NCI-H460 (cell line): ENCODE measurements at regions not wholly inside any gene's neighbourhood (a gene's known extent, or its start where the extent isn't known, plus 50 kb on each side); places are given as distances from the start of the nearest gene placed in this dataset.

ENCODE experiments used
- DNase-seq: peaks from one replicate; pipeline ENCODE4 v3.0.0-alpha.2; 2016; ENCODE audit warnings: low read depth; ENCODE audit errors: extremely low read depth

DNA sequence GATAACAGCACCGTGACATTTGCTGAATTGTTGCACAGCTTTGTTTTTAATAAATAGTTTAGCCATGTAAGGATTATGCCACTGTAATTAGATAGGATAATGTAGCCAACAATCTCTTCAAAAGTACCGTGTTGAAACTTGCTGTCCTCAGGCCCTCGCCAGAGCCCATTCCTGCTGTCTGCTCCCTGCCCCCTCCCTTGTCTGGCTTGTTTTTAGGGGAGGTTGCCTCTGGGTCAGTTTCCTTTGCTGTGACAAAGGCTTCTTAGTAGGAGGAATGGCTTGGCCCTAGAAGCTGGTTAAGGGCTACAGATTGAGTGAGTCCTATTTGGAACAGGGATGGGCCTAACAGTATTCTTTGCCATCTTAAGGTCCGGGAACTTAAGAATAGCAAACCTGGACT lies 107.9 kb downstream of the LMO4 start:
- DNase-seq = no peak

DNA sequence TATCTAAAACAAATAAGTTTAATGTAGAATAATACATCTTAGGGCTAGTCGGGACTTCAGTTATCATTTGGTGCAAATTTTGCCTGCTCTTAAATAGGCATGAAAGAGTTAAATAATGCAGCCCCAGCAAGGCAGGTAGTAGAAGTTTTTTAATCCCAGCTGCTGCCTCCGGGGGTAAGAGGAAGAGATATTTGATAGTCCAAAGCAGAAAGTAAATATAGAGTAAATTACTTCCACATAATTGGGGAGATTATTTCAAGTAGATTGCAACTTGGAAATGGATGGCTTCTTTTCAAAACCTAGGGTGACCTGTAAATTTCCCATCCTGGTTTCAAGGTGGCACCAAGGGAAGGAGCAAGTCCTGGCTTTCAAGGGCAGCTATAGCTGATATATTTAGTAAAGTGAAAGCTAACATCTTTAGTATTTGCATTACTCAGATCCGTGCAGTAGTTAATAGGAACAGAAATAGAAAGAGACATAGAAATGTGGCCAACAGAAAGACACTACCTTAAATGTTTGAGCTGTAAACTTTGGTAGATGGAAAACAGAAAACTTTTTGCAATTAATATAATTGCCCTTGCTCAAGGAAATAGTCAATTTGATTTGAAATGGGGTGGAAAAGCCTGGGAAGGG lies 109.1 kb downstream of the LMO4 start:
- DNase-seq = no peak

DNA sequence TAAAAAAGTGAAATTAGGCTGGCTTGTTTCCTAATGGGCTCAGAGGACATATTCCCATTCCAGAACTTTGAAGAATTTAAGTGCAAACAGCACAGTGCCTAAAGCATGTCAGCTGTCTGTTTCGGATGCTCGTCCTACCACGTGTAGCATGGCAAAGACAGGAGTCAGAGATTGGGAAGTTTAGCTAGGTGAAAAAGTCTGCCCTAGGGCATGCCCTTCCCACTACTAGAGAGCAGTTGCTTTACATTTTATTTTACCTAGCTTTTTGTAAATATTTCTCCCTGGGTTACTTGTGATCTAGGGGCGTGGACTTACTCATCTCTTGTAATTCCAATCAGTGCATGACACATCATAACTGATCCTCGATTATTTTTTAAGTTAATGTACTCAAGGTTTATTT lies 111.1 kb downstream of the LMO4 start:
- no peak for DNase-seq

DNA sequence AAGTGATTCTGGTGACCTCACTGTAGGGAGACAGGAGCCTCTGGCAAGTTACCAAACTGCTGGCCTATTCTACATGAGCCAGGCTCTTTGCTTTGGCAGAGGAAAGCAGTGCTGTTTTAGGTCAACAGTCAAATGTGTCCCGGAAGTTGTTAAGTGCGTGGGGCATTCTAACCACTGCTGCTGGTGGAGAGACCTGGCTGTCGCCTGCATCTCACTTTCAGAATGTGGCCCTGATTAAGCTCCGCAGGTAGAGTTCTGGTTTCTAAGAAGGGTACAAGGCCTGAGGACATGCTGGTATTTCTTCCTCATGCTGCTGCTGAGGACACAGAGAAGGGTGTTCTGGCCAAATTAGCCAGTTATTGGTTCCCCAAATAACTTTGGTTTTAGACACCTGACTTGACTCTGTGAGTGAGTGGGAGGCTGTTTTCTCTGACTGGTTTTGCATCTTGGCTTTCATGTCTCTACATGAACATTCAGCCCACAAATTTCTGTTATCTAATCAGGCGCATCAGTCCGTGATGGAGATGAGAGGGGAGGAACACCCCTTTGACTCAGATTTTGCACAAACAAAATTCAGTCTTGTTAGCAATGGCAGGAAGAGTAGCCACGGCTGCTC lies 120.8 kb downstream of the LMO4 start:
- DNase-seq = no peak

DNA sequence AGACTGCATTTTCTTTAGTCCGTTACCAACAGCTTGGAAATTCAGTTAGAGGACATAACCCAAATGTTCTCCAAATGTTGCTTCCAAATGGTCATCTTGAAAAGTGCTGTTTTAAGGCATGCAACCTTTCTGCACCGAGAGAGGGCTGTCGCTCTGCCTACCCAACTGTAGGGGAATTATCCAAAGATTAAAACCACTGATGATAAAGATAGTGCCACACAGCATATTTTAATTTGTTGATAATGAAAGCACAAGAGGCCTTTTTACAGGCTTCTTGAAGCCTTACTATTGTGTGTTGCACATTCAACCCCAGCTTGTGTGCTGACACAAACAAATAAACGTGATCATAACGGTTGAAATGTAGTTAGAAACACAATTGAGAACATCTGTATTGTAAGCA lies 121.5 kb downstream of the LMO4 start:
- no peak for DNase-seq

DNA sequence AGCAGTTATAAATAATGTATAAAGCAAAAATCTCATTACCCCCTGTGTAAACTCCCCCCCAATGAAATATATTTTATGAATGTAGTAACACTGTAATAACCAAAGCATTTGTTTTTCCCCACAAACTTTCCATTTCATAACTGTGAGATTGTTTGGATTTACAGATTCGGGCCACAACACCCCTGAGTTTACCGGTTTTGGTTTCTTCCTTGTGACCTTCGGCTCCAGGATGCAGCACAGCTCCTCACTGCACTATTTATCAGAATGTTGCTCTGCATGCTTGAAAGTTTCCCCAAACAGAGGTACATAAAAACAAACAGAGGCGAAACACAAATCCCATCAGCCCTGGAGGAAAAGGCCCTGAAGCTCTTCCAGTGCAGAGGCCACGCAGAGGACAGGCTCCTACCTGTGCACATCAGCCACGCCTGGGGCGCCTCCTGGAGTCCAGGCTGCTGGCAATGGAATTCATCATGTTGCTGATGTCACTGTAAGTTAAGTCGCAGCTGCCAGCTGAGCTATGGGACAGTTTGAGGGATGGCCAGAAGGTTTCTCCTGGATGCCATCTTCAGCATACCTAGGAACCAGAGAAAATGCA lies 122.0 kb downstream of the LMO4 start:
- DNase-seq = no peak

DNA sequence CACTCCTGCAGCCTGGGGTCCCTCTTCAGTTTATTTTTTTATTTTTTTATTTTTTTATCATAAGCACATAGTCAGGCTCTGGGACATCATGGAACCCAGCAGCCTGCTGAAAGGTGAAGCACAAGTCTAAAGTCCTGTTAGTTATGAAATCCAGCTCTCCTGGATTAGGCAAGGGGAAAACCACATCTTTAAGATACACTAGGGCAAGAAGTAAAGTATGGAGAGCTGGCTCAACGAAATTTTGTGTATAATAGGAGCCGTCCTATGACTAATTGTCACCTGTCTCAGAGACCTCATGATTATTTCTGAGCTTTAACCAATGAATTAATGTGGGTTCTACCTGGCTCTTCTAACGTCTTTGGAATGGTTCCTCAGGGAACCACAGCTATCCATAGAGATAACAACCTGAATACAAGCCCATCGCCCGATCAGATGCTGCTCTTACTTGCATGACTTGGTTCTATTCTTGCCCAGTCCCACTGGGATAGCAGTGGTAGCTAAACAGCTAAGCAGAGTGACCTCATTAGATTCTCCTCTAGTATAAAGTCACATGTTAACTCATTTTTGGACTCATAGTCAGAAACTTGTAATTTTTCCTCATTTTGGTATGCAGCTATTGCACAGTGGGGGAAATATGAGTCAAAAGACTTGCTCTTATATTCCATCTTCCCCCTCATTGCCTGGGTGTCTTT lies 122.7 kb downstream of the LMO4 start:
- no peak for DNase-seq

DNA sequence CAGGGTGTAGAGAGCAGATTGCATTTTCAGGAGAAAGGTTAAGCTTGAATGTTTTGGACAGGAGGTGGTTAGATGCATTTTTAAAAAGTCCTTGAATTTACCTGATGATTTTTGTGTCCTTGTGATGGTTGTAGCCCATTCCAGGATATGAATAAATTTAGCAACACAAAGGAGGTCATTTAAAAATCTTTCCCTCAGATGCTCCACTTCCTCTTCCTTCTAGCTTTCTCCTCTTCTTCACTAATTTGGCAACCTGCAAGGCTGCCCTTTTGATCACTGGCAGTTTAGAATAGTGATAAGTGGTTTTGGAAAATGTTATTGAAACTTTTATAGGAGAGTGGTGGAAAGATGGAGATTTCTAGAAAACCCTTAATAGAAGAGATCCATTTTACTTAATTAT lies 124.0 kb downstream of the LMO4 start:
- no peak for DNase-seq

DNA sequence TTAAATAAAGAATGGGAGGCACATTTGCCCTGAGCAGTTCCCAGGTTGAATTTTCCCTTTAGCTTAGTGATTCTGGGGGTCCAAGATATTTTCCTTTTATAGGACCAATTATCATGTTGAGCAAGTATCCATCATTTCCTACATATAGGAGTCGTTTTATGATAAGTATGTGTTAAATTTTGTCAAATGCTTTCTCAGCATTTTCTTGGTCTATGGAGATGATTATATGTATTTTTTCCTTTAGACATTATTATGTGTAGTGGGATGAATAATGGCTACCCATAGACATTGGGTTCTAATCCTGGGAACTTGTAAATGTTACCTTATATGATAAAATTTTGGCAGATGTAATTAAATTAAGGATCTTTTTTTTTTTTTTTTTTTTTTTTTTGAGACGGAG lies 128.7 kb downstream of the LMO4 start:
- DNase-seq = no peak

DNA sequence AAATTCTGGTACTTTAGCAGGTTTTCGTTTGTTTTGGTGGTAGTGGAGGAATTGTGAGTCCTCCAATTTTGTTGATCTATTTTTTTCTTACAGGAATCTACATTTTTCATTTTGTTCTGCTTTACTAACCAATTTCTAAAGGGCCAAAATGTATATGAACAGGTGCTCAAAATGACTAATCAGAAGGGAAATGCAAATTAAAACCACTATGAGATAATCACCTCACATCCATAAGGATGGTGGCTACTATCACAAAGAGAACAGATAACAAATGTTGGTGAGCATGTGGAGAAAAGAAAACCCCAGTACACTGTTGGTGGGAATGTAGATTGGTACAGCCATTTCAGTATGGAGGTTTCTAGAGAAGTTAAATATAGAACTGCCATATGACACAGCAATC lies 134.2 kb downstream of the LMO4 start:
- no peak for DNase-seq

DNA sequence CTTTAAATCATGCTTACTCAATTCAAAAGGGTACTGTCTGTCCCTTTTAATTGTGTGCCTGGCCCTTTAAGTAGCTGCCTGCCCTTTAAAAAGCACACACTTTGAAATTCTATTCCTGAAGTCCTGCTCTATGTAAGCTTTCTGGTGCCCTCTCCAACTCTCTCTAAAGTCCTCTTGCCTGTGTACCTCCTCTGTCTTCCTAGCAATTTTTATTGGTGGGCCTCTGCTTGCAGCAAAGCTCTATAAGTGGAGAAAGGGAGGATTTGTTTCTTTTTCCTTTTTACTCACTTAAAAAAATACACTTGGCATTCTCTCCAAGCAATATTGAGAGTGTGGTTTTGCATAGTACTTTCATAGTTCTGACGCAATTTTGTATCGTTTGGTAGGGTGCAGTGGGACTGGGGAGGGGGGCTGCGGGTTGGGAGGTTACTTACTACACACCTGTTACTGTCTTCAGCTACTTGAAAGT lies 135.4 kb downstream of the LMO4 start:
- DNase-seq = no peak

DNA sequence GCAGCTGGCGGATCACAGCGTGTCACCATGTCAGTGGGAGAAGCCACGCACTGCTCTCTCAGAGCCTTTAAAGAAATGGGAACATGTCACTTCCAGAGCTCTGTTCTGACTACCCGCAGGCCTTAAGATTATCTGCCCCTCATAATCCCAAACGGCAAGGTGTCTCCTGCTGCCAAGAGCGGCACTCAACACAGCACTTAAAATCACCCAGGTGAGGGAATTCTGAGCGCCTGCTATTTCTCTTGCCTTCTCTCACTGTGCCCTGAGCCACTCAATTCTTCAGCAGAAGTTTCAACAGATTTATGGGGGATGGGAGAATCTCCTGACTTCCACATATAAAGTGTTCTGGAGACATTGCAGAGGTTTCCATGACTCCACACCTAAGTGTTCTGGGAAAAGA lies 137.9 kb downstream of the LMO4 start:
- no peak for DNase-seq

DNA sequence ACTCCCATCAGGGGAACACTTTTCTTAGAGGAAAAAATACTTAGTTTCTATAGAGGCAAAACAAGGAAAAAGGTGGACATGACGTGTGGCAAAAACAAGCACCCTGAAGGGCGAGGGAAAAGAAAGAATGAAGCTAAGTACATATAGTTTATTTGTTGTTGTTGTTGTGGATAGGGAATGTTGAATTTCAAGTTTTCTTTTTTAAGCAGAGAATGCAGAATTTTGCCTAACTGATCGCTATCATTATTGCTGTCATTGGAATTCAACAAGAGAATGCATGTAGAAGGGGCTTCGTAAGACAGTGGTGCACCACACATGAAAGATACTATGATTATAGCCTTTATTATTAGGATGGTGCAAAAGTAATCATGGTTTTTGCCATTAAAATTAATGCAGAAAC lies 144.0 kb downstream of the LMO4 start:
- DNase-seq = no peak

DNA sequence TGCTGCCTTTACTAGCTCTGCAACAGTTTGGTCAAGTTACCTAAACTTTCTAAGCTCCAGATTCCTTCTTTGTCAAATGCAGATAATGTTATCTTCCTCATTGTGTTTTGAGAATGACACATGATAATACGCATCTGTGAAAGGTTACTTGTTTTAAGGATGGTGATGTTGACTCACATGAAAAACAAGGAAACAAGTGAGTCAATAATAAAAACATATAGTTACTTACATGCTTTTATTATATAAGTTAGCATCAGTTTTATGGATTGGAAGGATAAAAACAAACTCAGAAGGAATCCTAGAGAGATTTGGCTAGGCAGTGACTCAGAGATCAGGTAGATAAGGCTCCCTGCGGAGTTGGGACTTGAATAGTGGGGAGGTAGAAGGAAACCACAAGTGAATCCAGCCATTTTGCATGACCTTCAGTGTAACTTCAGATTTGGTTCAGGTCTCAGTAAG lies 144.6 kb downstream of the LMO4 start:
- no peak for DNase-seq

DNA sequence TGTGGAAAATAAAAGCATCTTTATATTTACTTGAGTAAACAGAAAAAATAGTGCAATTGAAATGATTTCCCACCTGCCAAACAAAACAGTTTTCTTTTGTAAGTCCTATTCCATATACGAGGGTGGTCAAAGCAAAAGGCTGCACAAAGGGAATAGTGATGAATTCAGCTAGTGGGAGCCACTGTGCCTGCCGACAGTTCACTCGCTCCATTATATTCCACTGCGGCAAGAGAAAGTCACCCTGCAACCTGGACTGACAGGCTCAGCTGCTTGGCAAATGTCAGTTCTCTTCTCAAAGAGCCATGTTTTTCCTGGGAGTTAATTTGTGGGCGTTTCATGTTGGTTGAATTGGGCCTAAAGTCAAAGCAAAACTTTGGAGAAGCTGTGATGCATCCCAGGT lies 145.4 kb downstream of the LMO4 start:
- DNase-seq = no peak

DNA sequence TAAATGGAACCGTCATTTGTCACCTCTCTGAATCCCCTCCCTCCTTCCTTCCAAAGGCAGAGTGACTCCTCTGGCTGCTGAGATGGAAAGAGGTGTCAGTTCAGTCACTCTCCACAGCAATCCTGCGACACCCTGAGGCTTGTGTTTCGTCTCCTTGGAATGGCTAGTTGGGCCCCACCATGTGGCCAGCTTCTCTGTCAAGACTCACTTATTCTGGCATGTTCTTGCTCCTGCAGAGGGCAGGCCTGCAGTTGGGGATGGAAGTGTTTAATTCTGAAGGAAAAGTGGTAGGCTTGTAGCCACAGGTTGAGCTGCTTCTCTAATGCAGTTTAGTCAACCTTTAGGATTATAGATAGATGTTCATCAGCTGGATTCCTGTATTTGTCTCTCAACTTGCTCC lies 149.6 kb downstream of the LMO4 start:
- no peak for DNase-seq

DNA sequence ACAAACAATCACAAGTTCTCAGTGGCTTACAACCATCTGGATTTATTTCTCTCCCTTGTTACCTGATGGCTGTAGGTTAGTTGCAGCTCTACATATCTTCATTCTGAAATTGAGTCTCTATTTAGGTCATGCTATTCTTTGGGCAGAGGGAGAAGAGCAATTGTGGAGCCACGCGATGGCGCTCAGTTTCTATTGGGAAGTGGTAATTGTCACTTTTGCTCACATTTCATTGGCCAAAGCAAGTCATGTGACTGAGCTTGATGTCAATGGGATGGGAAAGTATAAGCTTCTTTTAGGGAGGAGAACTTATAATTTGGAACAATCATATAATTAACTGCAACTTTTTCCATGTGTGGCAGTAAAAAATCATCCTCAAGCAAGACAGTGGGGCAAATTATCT lies 166.5 kb downstream of the LMO4 start:
- DNase-seq = no peak

DNA sequence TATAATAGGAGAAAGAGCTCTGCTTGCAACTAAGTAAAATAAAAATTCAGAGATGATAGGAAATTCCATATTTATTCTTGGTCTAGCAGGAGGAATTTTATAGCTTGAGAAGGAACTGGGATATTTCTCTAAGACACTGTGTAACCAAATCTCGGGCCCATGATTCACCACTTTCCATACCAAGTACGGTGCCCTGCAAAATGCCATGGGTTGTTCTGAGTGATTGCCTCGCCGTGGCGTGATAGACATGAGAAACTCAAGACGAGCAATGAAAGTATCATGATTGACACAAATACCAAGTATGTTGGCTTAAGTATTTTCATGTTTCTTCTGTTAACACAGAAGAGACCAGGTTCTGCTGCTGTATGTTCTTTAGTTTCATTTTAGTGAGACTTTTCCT lies 167.2 kb downstream of the LMO4 start:
- DNase-seq = no peak

DNA sequence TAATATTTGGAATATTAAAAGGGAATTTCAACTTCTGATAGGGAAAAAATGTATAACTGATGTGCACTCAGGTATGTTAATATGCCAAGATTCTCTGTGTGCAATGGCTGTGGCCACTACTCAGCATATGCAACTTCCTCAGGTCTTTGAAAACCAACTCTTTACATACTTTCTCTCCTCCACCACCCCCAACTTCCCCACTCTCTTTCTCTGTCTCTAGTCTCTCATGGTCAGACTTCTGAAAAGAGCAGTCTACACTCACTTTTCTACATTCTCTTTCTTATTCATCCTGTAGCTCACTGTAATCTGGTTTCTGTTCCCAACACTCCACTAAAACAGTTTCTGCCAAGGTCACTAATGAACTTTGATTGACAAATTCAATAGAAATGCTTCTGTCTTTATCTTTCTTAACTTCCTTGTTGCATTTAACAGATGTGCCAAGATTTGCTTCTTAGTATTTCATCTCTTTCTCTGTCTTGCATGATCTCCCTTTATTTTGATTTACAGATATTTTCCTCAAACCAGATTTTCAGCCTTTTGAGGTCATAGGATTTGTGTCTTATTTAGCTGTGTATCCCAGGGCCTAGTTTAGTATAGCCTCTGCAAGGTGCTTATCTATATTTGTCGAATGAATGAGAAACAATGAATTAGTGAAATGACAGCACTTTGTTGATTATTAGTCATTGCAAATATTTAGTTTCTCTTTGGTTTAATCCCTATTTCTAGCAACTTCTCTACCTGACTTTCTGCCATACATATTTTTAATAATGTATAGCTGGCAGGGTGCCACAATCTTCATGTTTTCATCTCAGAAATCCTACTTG lies 168.9 kb downstream of the LMO4 start:
- DNase-seq = no peak

DNA sequence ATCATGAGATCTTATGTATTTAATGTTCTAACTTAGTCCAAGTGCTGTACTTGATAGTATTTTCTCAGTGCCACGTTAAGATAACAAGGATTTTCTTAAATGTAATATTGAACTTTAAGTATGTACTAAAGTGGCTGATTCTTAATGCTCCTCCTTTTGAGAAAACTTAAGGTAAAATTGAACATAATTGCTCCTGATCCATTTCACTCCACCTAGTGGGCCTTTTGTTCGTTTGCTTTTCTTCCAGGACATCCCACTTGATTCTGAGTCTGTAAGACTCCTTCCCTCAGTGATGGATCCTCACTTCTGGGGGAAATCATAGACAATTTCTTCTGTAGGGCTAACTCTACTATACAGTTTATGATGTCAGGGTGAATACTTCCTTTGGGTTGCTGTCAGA lies 173.1 kb downstream of the LMO4 start:
- DNase-seq = no peak

DNA sequence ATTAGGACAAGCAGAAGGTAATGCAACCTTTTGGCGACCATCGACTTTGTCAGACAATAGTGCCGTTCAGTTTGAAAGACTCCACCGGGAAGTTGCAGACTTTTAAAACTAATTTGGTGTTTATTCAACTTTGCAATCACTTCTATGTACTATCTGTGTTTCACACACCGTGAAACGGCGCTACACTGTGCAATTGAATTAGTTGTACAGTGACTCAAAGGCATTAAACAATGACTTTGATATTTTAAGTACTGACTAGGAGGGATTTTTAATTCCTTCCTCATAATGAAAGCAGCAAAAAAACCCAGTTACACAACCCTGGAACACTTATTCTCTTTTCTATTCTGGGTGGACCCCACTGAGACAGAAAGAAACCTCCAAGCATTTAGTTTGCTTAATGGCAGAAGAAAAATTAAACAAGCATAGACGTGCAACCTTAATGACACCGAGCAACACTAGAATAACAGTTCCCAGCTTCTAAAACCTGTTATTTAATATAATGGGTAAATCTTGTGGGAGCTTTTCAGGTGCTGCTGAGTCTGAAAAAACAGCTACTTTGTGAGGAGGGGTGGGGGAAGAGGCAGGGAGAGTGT lies 176.8 kb downstream of the LMO4 start:
- DNase-seq = no peak
